ENCODE measurements at regions not wholly inside any gene's neighbourhood (a gene's known extent, or its start where the extent isn't known, plus 50 kb on each side); places are given as distances from the start of the nearest gene placed in this dataset.

GRCh38 chr1:234755449-234755863, 145.5 kb upstream of the IRF2BP2 start (continued):
- TF ChIP-seq ZNF274 (IDR thresholded peaks at IDR 0.05; ENCODE audit: borderline replicate concordance, low read depth, low read length) (no peak), ZNF318 (IDR thresholded peaks at IDR 0.05; ENCODE audit: borderline replicate concordance in 1 of 2, low read depth in 1 of 2) (peak in 1 of 2 experiments; percentile 77; a peak in 2 of 4 replicates), ZBED1 (IDR thresholded peaks at IDR 0.05) (no peak), ZNF239 (CRISPR knock-in tag; IDR thresholded peaks at IDR 0.05) (peak; percentile 77), ZNF830 (CRISPR knock-in tag; IDR thresholded peaks at IDR 0.05) (no peak), SMAD1 (IDR thresholded peaks at IDR 0.05; ENCODE audit: low read depth, low read length, partially characterized antibody) (no peak), REST (IDR thresholded peaks at IDR 0.05; ENCODE audit: borderline replicate concordance) (peak; percentile 77), REST (CRISPR knock-in tag; IDR thresholded peaks at IDR 0.05; ENCODE audit: low read depth) (no peak; the same call in 1 of the 2 replicates), SIRT6 (IDR thresholded peaks at IDR 0.05; ENCODE audit: low read depth, low read length) (no peak)

Measured in K562 (cell line).